ENCODE measurements at regions not wholly inside any gene's neighbourhood (a gene's known extent, or its start where the extent isn't known, plus 50 kb on each side); places are given as distances from the start of the nearest gene placed in this dataset.
A peak's percentile ranks its signal among the peaks of the same experiment; 100 is the strongest.

DNA sequence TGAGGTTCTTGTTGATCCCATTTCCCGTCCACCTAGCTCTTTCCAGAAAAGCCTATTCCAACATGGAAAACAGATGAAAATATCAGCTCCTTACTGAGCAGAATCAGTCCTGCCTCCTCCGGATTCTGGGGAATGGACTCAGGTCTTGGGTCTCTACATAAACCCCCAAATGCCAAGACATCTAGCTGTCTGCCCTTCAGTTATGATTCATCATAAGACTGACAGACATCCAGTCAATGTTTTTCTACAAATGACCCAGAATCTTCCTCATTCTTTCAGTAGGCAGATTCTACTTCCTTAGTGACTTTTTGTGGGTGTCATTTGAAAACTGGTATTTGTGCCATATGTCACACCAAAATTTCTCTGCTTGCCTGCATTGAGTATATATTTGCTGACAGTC is 103.0 kb upstream of the TGFBR2 start:
- peak in 1 of 5 donors; percentile 13 for DNase-seq

DNA sequence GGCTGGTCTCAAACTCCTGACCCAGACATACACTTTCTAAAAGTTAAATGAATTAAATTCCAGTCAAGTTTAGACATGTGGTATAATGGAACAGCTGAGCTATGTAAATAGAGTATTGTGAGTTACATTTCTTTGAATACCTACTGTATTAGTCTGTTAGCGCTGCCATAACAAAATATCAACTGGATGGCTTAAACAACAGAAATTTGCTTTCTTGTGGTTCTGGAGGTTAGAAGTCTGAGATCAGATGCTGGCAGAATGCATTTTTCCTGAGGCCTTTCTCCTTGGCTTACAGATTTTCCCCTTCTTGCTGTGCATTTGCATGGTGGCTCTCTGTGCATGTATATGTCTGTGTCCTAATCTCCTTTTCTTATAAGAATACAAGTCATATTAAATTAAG is 101.5 kb upstream of the TGFBR2 start:
- DNase-seq = no peak

DNA sequence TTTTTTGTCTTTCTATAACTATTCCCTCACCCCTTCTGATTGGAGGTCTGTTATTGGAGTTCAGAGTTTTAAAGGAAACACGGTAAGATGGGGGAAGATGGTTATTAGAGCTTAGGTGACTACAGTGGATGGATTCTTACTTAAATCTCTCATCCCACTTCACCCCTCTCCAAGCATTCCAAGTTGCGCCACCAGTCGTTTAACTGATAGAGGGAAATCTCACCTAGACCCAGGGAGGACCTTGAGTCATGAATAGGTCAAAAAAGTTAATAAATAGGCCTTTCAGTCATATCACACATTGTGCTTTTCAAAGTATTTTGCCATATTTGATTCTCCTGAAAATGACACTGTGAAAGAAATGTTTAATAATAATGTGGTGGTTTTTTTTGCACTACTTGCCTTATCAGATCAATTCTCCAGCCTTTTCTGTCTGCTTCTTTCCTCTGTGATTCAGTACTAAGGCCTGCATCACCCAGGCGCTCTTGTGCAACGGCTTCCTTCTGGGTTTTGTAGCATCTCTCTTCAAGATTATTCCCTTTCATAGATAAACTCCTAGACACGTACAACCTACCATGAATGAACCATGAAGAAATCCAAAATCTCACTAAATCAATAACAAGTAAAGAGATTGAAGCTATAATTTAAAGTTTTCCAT is 100.4 kb upstream of the TGFBR2 start:
- DNase-seq = no peak

DNA sequence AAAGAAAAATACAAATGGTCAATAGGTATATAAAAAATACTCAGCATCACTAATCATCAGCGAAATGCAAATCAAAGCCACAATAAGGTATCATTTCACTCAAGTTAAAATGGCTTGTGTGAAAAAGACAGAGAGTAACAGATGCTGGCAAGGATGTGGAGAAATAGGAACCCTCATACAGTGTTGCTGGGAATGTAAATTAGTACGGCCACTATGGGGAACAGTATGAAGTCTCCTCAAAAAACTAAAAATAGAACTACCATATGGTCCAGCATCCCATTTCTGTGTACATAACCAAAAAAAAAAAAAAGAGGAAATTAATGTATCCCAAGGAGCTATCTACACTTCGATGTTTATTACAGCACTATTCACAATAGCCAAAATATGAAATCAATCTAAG is 98.1 kb upstream of the TGFBR2 start:
- DNase-seq = no peak

DNA sequence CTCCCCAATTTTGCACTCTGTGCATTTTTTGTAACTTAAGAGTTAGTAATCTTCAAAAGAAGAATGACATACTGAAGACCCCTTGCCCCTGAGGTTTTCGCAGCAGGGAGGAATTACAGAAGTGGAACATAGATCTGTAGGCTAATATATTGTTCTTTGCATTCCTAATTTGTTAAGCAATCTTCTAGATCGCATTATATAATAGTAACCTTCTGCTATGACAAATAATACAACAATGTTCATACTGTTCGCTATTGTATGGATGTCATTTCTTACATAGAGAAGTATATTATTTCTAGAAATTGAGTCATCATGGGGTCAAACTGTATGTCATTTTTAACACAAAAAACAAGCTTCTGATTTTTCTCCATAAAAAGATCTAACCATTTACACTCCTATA is 95.8 kb upstream of the TGFBR2 start:
- DNase-seq = no peak

DNA sequence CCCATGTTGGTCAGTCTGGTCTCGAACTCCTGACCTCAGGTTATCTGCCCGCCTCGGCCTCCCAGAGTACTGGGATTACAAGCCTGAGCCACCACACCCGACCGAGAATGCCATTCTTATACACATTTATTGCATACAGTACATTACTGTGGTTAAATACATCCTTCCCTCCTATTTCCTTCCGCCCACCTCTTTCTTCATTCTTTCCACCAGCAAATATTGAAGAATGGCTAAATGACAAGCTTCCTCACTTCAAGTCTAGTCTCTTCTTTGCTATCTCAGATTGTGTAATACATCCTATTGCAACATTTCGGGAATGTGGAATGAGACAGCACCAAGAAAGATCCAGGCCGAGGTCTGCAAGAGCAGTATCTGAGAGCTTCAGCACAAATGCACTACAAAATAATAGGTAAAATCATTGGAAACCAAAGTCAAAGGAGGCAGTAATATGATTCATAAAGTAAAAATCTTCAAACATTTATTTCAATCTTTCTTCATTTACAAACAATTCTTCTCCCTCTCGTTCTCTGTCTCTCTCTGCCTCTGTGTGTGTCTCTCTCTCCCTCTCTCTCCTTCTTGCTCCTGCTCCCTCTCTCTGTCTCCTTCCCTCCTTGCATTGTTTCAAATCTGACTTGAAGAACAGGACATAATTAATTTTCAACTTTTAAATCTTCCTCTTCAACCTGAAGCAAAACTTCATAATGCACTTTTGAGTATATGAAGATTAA is 94.7 kb upstream of the TGFBR2 start:
- no peak for DNase-seq

DNA sequence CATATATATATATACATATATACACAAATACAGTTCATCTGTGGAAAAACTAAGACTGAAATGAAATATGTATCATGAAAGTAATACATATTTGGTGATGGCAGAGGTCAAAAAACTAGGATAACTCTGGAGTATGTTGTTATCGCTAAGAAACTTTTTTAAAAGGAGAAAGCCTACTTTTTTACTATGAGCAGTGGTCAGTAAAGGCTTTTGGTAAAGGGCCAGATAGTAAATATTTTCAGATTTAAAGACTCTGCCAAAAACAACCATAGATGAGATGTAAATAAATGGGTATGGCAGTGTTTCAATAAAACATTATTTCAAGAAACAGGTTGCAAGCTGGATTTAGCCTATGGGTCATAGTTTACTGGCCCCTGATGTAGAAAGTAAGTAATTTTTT is 93.8 kb upstream of the TGFBR2 start:
- no peak for DNase-seq

DNA sequence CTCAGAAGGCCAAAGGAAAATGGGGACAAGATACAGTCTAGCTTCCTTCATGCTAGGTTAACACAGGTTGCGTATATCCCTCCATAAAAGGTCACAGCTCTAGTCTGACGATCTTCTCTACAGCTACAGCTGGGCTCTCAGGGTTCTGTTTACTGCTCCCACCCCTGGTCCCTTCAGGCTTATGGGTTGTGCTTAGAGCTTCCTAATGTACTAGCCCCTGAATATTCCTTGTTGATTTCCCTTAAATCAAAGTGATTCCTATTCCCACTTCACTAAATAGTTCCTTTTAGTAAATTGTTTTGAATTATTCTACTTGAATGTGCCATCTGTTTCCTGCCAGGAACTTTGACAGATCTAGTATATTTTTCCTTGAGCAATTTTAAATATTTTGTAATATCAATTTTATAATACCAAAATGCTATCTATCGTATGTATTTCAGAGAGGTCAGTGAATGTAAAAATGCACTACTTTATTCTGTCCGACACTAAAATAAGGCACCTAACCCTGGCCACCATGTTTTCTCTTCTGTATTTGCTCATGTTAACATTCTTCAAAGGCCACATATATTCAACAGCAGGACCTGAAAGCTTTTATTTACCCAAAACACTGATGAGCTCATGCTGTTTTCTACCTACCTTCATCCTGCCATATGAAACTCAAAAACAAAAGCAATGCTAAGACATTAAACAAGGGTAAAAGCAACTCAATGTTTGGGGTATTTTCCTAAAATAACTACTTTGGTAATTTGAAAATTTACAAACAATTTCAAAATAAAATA is 92.8 kb upstream of the TGFBR2 start:
- DNase-seq = no peak

DNA sequence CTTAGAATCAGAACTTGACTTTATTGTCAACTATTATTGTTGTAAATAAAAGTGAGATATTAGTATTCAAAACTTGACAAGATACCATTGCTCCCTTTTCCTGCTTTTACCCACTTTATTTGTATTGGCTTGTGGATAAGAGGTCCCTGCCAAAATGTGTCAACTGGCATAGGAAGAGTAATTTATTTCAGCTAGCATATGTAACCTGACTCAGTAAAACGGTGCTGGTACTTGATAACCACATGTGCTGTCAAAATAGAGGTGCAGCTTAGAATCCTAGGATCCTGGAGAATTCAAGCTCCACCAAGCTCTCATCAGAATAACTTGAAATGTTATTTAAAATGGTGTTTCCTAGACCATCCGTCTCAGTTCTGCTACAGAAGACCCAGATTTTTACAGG is 90.2 kb upstream of the TGFBR2 start:
- no peak for DNase-seq

DNA sequence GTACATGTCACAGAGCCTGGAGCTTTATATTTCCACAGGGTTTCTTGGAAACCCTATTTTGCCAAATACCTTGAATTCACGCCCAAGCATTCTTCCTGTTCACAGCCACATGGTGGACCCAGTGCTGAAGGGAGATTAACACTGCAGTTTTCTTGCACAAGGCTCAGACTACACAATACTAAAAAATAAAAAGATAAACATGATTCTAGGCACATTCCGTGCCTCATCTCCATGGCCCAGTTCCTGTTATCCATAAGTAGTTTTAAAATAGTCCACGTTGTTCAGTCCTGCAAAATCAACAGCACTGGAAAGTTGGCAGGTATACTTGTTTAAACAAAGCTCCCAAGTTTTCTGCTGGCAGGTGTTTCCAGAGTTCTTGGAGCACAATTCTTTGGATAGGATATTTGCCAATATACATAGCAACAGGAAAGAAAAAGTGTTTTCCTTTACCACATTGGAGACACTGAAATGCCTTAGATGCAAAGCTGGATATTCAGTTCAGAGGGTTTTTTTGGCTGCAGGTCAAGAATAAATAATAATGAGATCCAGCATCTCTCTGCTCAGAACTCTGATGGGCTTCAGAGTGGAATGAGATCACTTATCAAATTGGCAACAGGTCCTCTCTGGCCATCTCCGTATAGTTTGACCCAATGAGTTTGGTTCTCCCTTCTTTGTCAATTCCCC is 88.1 kb upstream of the TGFBR2 start:
- no peak for DNase-seq

DNA sequence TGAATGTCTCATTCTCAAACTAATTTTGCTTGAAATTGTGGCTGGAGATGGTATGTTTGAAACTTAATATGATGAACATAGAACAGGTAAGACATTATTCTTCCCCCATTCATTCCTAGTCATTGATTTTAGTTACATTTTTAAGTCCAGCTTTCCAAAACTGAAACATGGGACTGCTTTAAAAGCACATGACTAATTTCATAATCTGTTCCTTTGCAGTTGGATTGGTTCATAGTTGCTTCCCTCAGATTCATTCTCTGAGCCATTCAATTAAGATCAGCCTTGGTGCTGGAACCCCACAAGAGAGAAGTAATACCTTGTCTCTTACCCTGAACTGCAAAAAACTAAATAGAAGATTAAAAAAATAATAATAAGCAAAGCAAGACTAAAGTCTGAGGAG is 87.5 kb upstream of the TGFBR2 start:
- no peak for DNase-seq

DNA sequence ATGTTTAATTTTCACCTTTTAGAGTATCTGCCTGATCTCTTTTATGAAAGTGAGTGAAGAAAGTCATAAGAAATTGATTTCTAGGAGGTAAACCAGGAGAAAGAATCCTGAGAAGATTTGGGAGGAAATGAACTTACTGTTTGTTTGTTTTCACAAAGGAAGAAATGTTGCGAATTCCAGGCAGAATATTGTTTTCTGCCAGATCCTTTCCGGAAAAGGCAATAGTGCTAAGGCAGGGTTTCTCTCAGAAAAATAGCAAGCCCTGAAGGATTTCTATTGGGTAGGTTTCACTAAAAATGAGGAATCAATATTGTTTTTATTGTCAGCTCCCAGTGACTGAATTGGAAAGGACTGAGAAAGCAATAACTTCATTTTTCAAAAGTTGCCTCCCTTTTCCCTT is 85.7 kb upstream of the TGFBR2 start:
- DNase-seq = no peak

DNA sequence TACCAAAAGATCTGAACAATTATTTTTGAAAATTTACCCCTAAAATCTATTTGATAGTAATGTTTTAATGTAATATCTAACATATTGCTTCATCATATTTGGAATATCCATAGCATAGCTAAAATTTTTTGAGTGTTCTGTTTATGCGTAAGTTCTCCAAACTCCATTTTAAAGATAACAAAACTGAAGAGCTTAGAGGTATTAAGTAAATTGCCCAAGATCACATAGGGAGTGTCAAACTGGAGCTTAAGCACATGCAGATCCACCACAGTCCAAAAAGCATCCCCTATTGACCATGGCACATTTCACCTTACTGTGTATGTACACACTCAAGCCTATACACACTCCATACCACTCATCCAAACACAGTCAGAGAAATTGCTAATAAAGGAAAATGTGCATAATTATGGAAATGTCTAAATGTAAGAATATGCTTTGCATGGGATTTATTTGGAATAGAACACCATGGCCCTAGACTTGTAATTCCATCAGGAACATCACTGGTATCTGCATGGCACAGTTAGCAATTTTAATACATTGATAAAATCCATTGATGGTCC is 85.2 kb upstream of the TGFBR2 start:
- DNase-seq = no peak

DNA sequence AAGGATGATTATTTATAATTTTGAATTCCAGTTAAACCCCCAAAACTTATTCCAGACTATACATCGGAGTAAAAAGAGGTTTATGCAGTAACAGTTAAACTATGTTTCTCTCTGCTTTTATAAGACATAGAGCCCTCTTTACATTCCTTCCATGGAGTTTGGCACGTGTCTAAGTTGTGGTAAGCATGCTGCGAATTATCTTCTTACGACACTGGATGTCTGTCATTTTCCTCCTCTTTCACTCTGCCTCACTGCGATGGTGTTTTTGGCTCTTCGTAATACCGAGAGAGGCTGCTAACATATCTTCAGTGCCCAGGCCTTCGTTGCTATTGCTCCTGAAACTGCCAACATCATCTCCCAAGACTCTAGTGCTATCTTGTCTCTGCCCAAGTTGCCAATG is 83.9 kb upstream of the TGFBR2 start:
- no peak for DNase-seq

DNA sequence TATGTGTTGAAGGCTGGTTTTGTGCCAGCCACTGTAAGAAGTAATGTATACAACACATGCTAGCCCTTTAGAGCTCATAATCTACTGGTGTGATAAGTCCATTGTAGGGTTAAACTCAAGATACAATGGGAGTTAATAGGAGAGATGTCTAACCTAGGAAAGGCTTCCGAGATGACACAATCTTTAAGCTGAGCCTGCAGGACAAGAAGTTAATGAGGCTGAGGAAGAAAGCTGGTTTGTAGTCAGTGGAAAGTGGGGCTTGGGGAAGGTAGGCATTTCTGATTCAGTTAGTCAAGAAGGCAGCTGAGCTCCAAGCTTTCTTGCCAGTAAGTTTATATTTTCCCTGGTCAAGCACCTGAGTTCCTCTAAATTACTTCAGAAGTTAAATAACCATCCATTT is 83.0 kb upstream of the TGFBR2 start:
- no peak for DNase-seq

DNA sequence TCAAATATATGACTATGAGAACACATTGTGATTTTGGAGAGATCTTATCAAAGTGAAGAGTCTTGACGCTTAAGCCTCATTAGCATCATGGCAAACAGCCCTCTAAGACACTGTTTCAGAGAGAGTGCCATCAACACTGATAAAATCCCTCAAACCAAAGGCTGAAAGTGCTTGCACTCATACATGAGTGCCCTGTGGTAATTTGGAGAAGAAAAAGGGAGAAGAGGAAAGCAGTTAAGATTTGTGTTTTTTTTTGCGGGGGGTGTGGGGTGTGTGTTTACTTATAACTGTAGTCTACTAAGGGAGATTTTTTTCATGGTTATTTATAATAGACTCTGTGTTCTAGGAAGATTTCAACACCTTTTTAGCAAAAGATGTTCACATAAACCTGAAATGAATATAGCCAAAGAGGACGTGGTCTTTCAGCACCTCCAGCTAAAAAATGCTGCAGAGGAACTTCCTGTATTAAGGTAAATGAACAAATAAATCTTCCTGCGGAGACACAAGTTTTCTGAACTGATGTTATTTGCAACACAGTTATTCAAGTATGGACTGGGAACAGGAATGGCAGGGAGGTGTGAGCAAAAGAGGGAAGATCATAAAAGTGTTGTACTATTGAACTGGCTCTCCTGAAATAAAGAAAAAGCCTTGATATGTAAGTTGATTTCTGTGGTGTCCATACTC is 81.9 kb upstream of the TGFBR2 start:
- no peak for DNase-seq

DNA sequence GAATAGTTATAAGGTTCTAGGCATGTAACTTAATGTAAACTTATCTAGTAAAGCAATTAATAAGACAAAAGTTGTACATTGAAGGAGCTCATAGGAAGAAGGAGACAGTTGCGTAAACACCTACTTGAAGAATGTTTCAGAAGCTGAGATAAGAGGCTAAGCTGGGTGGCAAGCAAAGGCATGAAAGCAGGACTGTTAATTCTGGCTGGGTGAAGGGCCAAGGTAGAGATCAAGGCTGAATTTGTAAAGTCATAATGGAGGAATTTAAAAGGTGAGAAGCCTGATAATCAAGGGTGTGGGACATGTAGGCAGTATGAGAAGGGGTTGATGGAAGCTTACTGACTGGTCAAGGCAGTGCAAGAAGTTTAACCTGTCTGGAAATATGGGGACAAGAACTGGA is 80.4 kb upstream of the TGFBR2 start:
- DNase-seq = no peak

DNA sequence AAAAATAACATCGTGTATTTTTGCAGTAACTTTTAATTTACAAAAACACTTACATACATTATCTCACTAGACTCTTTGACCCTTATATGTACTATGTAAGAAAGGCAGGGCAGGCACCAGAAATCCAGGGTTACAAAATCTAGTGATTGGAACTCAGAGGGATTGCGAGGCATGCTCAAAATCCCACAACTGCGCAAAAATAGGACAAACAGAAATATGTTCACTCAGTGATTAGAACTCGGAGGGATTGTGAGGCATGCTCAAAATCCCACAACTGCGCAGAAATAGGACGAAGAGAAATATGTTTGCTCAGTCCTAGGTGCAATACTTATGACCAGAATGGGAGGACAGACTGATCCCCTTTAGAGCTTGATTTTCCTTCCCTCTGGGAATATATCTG is 79.2 kb upstream of the TGFBR2 start:
- no peak for DNase-seq

DNA sequence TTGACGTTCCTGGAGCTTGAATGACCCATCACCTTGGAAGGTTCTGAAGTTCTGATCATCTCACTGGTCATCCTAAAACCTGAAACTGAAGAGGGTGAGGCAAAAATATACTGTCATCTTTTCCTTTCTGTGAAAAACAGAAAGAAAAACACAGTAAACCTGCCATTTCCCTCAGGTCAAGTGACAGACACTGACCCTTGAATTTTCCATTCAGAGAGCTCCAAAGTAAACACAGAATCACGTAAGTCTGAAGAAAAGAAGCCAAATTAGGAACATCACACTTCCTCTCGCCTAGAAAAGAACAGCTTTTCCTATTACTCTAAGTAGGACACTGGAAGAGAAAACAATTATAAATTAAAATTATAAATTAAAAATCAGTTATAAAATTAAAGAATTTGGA is 78.7 kb upstream of the TGFBR2 start:
- DNase-seq = no peak

DNA sequence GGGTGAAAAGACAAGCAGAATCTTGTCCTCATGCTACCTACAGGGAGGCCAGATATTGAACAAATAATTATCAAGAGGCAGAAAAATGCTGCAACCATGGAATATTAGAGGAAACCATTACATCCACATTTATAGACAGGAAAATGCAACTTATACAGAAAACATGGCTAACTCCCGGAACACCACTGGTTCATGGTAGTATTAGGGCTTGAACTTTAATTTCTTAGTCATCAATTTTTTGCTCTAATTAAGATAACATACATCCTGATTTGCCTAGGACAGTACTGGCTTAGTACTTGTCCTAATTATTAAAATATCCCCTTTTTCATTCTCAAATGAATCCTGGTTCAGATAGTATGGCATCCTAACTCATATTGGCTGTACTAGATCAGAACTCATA is 76.3 kb upstream of the TGFBR2 start:
- no peak for DNase-seq

DNA sequence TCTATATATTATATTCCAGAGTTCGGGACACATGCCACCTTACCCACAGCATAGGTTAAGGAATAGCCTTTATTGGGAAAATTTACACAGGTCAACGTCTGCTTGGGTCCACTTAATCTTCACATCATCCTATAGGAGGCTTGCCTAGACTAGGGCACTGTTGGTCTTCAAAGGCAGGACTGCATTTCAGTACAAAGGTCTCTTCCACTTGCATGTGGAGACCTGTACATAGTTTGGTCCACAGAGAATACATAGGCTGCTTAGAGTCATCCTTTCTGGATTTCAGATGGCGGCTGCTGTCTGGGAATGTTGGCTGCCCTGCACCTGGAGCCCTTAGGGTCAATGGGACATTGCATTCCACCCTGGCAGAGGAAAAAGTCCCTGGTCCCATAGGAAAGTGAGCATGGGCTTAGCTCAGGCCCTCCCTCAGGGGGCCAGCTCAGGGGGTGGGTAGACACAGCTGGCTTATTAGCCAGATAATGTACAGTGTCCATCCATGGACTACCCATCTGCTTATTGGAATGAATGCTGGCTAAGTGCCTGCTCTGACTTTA is 75.3 kb upstream of the TGFBR2 start:
- DNase-seq = no peak

DNA sequence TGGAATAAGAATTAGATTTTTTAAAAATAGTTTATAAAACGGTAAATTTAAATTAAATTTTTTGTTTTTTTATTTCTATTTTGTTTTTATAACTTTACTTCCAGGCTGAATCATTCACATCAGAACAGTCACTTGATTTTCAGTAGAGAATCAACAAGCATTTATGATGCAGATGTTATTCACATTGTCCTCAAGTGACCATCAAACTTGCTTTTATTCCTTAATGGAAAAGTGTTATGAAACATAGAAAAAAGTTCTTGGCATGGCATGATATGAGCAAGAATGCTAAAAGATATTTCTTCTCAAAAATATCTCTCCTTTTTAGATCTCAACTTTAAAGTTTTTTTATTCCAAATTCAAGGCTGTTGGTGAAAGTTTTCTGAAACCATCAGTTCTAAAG is 70.9 kb upstream of the TGFBR2 start:
- no peak for DNase-seq

Data from T-helper 1 cell (primary cell).